ENCODE measurements at regions not wholly inside any gene's neighbourhood (a gene's known extent, or its start where the extent isn't known, plus 50 kb on each side); places are given as distances from the start of the nearest gene placed in this dataset.
A peak's percentile ranks its signal among the peaks of the same experiment; 100 is the strongest.

- Histone ChIP-seq H3K4me3 (replicated peaks in 1 of 3; ENCODE audit: low read depth in 2 of 3, low read length in 3 of 3) (no peak overlapping the region), H3K9ac (ENCODE audit: insufficient read depth, low read length, poor library complexity, severe bottlenecking) (no peak overlapping the region), H3K27ac (ENCODE audit: low read depth in 1 of 2, low read length in 2 of 2) (no peak overlapping the region), H4K20me1 (ENCODE audit: insufficient read depth, low read length) (no peaks in the 10 kb centered on the region), H3K4me1 (ENCODE audit: control insufficient read depth in 1 of 2, insufficient read depth in 2 of 2, low read length in 2 of 2) (peaks cover 48 to 62% of the 10 kb centered on the region in 2 donors), H3K27me3 (ENCODE audit: control insufficient read depth in 2 of 2, insufficient read depth in 2 of 2, low read length in 2 of 2) (no peaks in the 10 kb centered on the region), H3K4me2 (replicated peaks; ENCODE audit: extremely low read depth, low read length, poor library complexity, severe bottlenecking) (no peak overlapping the region), H3K36me3 (replicated peaks in 1 of 2; ENCODE audit: control insufficient read depth in 1 of 2, insufficient read depth in 2 of 2, low read length in 2 of 2) (no peaks in the 10 kb centered on the region), H3K79me2 (ENCODE audit: insufficient read depth, low read length) (no peaks in the 10 kb centered on the region), H2AFZ (ENCODE audit: insufficient read depth, low read depth, low read length, poor library complexity, severe bottlenecking) (no peak overlapping the region), H3K9me3 (replicated peaks in 1 of 2; ENCODE audit: control insufficient read depth in 1 of 2, insufficient read depth in 1 of 2, low read length in 2 of 2) (peaks cover 1 to 11% of the 10 kb centered on the region in 2 donors)
- intact Hi-C loops (cut with micrococcal nuclease), result loop anchor here in 1 of 2 donors (10.0 kb wide), 1 partner anchor 53 kb away; no protein-coding TSS in a partner anchor
- TF ChIP-seq CTCF (IDR thresholded peaks at IDR 0.05), result no peak
- Mint-ChIP-seq H3K4me3 (peak overlapping the region in 1 of 2 donors; percentile 22), H3K4me1 (peaks cover 61% of the 10 kb centered on the region), H3K36me3 (peaks cover 0 to 8% of the 10 kb centered on the region in 2 donors), H3K27me3 (ENCODE audit: low read depth in 3 of 3) (peaks cover 0 to 1% (median 0%) of the 10 kb centered on the region in 3 donors), H3K9me3 (peaks cover 5 to 13% (median 11%) of the 10 kb centered on the region in 7 donors), H3K27ac (no peak overlapping the region)
- DNase-seq, result no peak
- WGBS (ENCODE audit: insufficient coverage), result no CpG with 5 or more reads among the region's 2 CpGs
Observed at GRCh38 chr1:221067721-221068120, 188.5 kb downstream of the HLX start.

- H3K9me3 ChIP-seq (replicated peaks in 1 of 2; ENCODE audit: control insufficient read depth in 1 of 2, insufficient read depth in 1 of 2, low read length in 2 of 2), result no peaks in the 10 kb centered on the region
- Mint-ChIP-seq H3K27ac (peak overlapping the region; percentile 55 to 95 (median 93)), H3K36me3 (peaks cover 0 to 2% of the 10 kb centered on the region in 2 donors), H3K4me3 (peak overlapping the region in 1 of 2 donors; percentile 68), H3K9me3 (peaks cover 0 to under 1% (median 0%) of the 10 kb centered on the region in 7 donors), H3K4me1 (peaks cover 70% of the 10 kb centered on the region), H3K27me3 (ENCODE audit: low read depth in 3 of 3) (peaks cover 0 to 1% (median 0%) of the 10 kb centered on the region in 3 donors)
- H3K4me2 ChIP-seq (replicated peaks; ENCODE audit: extremely low read depth, low read length, poor library complexity, severe bottlenecking), result peak overlapping the region; percentile 48
- H3K4me3 ChIP-seq (replicated peaks in 1 of 3; ENCODE audit: low read depth in 2 of 3, low read length in 3 of 3), result peak overlapping the region in 1 of 3 experiments; percentile 42
- no peaks in the 10 kb centered on the region for H3K79me2 ChIP-seq (ENCODE audit: insufficient read depth, low read length)
- TF ChIP-seq CTCF (IDR thresholded peaks at IDR 0.05), result no peak
- H3K9ac ChIP-seq (ENCODE audit: insufficient read depth, low read length, poor library complexity, severe bottlenecking), result no peak overlapping the region
- peaks cover 54 to 75% of the 10 kb centered on the region in 2 donors for H3K4me1 ChIP-seq (ENCODE audit: control insufficient read depth in 1 of 2, insufficient read depth in 2 of 2, low read length in 2 of 2)
- peak overlapping the region in 1 of 2 donors; percentile 71 for H3K27ac ChIP-seq (ENCODE audit: low read depth in 1 of 2, low read length in 2 of 2)
- H3K36me3 ChIP-seq (replicated peaks in 1 of 2; ENCODE audit: control insufficient read depth in 1 of 2, insufficient read depth in 2 of 2, low read length in 2 of 2), result no peaks in the 10 kb centered on the region
- H2AFZ ChIP-seq (ENCODE audit: insufficient read depth, low read depth, low read length, poor library complexity, severe bottlenecking), result no peak overlapping the region
- H4K20me1 ChIP-seq (ENCODE audit: insufficient read depth, low read length), result no peaks in the 10 kb centered on the region
- H3K27me3 ChIP-seq (ENCODE audit: control insufficient read depth in 2 of 2, insufficient read depth in 2 of 2, low read length in 2 of 2), result no peaks in the 10 kb centered on the region
- peak; percentile 51 to 75 (median 68) for DNase-seq
- 10% methylated on average over 1 of the region's 5 CpGs for WGBS (ENCODE audit: insufficient coverage)
- intact Hi-C loops (cut with micrococcal nuclease), result loop anchor here in 1 of 2 donors (10.0 kb wide), 1 partner anchor 55 kb away; no protein-coding TSS in a partner anchor
Observed at GRCh38 chr1:221069178-221069903, 190.1 kb downstream of the HLX start.

Data from CD14-positive monocyte (primary cell).